A549 (cell line): ENCODE measurements at regions not wholly inside any gene's neighbourhood (a gene's known extent, or its start where the extent isn't known, plus 50 kb on each side); places are given as distances from the start of the nearest gene placed in this dataset.

ENCODE experiments used
- CHD2 ChIP-seq: fragments of 150-350 bp; IDR thresholded peaks from 2 replicates; pipeline ENCODE4 v1.6.1; 2014; ENCODE audit warnings: low read length; ENCODE audit not compliant: partially characterized antibody
- CTCF ChIP-seq: fragments of >200 bp; sonication (Bioruptor Twin); formaldehyde crosslinking; IDR thresholded peaks from 3 replicates; pipeline ENCODE4 v1.5.1; 2016
- ELK1 ChIP-seq: fragments of 150-350 bp; IDR thresholded peaks from 2 replicates; pipeline ENCODE4 v1.6.1; 2014; ENCODE audit warnings: low read depth, mild to moderate bottlenecking, low read length
- EP300 ChIP-seq, 2 experiments: fragments of >200 bp; sonication (Bioruptor Twin); formaldehyde crosslinking; IDR thresholded peaks; 2 replicates in 1 of 2; 3 replicates in 1 of 2; pipeline ENCODE4 v1.6.1; 2016 to 2017
- HMGXB4 ChIP-seq: fragments of 250-450 bp; sonication (Bioruptor Pico); IDR thresholded peaks from 2 replicates; pipeline ENCODE4 v1.5.0; 2021; ENCODE audit warnings: mild to moderate bottlenecking, moderate library complexity, borderline replicate concordance
- KDM1A ChIP-seq: fragments of 200-600 bp; sonication (generic); IDR thresholded peaks from 2 replicates; pipeline ENCODE4 v1.6.1; 2016; ENCODE audit warnings: low read depth, mild to moderate bottlenecking
- MAZ ChIP-seq: fragments of 150-350 bp; IDR thresholded peaks from 2 replicates; pipeline ENCODE4 v1.6.1; 2014; ENCODE audit warnings: antibody characterized with exemption, low read depth, low read length, borderline replicate concordance
- POLR2AphosphoS2 ChIP-seq: conservative IDR thresholded peaks from 2 replicates; pipeline ENCODE4 v1.6.1; 2012; ENCODE audit warnings: low read length, improper control_type of control experiment, inconsistent platforms
- RAD21 ChIP-seq, 2 experiments: fragments of >200 bp in 1 of 2; sonication (Bioruptor Twin) in 1 of 2; formaldehyde crosslinking in 1 of 2; IDR thresholded peaks in 1 of 2; conservative IDR thresholded peaks in 1 of 2; 2 replicates in 1 of 2; 3 replicates in 1 of 2; pipeline ENCODE4 v1.6.1; 2012 to 2018; ENCODE audit warnings: inconsistent platforms in 1 of 2
- SMC3 ChIP-seq: fragments of >200 bp; sonication (Bioruptor Twin); formaldehyde crosslinking; IDR thresholded peaks from 3 replicates; pipeline ENCODE4 v1.6.1; 2018; ENCODE audit warnings: inconsistent platforms
- ZC3H11A ChIP-seq: fragments of 450-650 bp; IDR thresholded peaks from 2 replicates; pipeline ENCODE4 v1.6.1; 2014; ENCODE audit warnings: antibody characterized with exemption, mild to moderate bottlenecking
- TF ChIP-seq, protein P1 (sequence below): fragments of 450-650 bp; IDR thresholded peaks from 2 replicates; pipeline ENCODE4 v1.6.1; 2014; ENCODE audit warnings: antibody characterized with exemption

- no peak for TF ChIP-seq CTCF
- no peak for TF ChIP-seq HMGXB4 (CRISPR knock-in tag)
- TF ChIP-seq CHD2 = no peak
- no peak for TF ChIP-seq KDM1A
- TF ChIP-seq RAD21 (conservative IDR thresholded peaks at IDR 0.05 in 1 of 2, IDR thresholded peaks at IDR 0.05 in 1 of 2) = no peak
- TF ChIP-seq ELK1 = no peak
- TF ChIP-seq MAZ = no peak
- no peak for TF ChIP-seq EP300 (IDR thresholded peaks at IDR 0.05)
- TF ChIP-seq, protein P1, sequence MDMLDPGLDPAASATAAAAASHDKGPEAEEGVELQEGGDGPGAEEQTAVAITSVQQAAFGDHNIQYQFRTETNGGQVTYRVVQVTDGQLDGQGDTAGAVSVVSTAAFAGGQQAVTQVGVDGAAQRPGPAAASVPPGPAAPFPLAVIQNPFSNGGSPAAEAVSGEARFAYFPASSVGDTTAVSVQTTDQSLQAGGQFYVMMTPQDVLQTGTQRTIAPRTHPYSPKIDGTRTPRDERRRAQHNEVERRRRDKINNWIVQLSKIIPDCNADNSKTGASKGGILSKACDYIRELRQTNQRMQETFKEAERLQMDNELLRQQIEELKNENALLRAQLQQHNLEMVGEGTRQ = no peak
- no peak for TF ChIP-seq ZC3H11A
- TF ChIP-seq POLR2AphosphoS2 = no peak
- TF ChIP-seq SMC3 = no peak
These were observed 440.4 kb downstream of the COL12A1 start for GRCh38 chr6:74765486-74765885.
